ENCODE measurements at regions not wholly inside any gene's neighbourhood (a gene's known extent, or its start where the extent isn't known, plus 50 kb on each side); places are given as distances from the start of the nearest gene placed in this dataset.

GRCh38 chr2:128970332-128971116 lies 651.9 kb upstream of the HS6ST1 start:
- Histone ChIP-seq H2AFZ (no peak overlapping the region), H3K9ac (no peak overlapping the region), H3K4me1 (no peaks in the 10 kb centered on the region), H3K27me3 (ENCODE audit: control insufficient read depth, insufficient read depth, low read length) (no peaks in the 10 kb centered on the region), H3K9me3 (ENCODE audit: control insufficient read depth, low read length) (no peaks in the 10 kb centered on the region), H3K4me2 (ENCODE audit: low read length) (no peak overlapping the region), H3K27ac (no peak overlapping the region), H3K79me2 (no peaks in the 10 kb centered on the region), H3K36me3 (ENCODE audit: control insufficient read depth, insufficient read depth, low read length) (no peaks in the 10 kb centered on the region), H3K4me3 (ENCODE audit: low read depth, low read length) (no peak overlapping the region)
- TF ChIP-seq CTCF (IDR thresholded peaks at IDR 0.05) = no peak

DNA sequence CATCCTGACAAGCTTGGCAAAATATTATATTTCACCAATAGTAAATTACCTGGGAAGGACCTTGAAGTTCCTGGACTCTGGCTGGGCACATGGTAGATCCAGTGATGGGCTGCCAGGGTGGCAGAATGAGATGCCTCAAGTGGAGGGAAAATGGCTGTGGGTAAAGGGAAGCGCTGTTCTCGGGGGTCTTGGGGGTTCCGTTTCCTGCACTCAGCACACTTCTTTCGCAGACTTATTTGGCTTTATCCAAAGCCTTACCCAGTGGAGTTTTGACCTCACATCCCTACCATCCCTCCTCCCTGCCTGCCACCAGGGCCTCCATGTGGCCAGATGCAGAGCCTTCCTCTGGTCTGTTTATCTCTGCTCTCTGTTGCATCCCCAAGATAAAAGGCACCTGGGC lies 654.9 kb upstream of the HS6ST1 start:
- no peak overlapping the region for H3K9ac ChIP-seq
- H3K4me1 ChIP-seq = no peaks in the 10 kb centered on the region
- no peak overlapping the region for H3K4me3 ChIP-seq (ENCODE audit: low read depth, low read length)
- H3K79me2 ChIP-seq = no peaks in the 10 kb centered on the region
- H3K27ac ChIP-seq = no peak overlapping the region
- H3K36me3 ChIP-seq (ENCODE audit: control insufficient read depth, insufficient read depth, low read length) = no peaks in the 10 kb centered on the region
- H3K27me3 ChIP-seq (ENCODE audit: control insufficient read depth, insufficient read depth, low read length) = no peaks in the 10 kb centered on the region
- no peak overlapping the region for H3K4me2 ChIP-seq (ENCODE audit: low read length)
- no peak for TF ChIP-seq CTCF (IDR thresholded peaks at IDR 0.05)
- no peak overlapping the region for H2AFZ ChIP-seq
- no peaks in the 10 kb centered on the region for H3K9me3 ChIP-seq (ENCODE audit: control insufficient read depth, low read length)

- Histone ChIP-seq H3K27ac (no peak overlapping the region), H3K36me3 (ENCODE audit: control insufficient read depth, insufficient read depth, low read length) (no peaks in the 10 kb centered on the region), H3K27me3 (ENCODE audit: control insufficient read depth, insufficient read depth, low read length) (no peaks in the 10 kb centered on the region), H3K9ac (no peak overlapping the region), H3K4me3 (ENCODE audit: low read depth, low read length) (no peak overlapping the region), H3K4me1 (no peaks in the 10 kb centered on the region), H3K9me3 (ENCODE audit: control insufficient read depth, low read length) (no peaks in the 10 kb centered on the region), H2AFZ (no peak overlapping the region), H3K4me2 (ENCODE audit: low read length) (no peak overlapping the region), H3K79me2 (no peaks in the 10 kb centered on the region)
- no peak for TF ChIP-seq CTCF (IDR thresholded peaks at IDR 0.05)
Observed at GRCh38 chr2:128978212-128978611, 659.5 kb upstream of the HS6ST1 start.

GRCh38 chr2:128979182-128979581 lies 660.5 kb upstream of the HS6ST1 start:
- H3K4me3 ChIP-seq (ENCODE audit: low read depth, low read length) = no peak overlapping the region
- H3K9ac ChIP-seq = no peak overlapping the region

More at GRCh38 chr2:128979182-128979581, 660.5 kb upstream of the HS6ST1 start:
- no peak overlapping the region for H3K4me2 ChIP-seq (ENCODE audit: low read length)
- no peak for TF ChIP-seq CTCF (IDR thresholded peaks at IDR 0.05)
- no peak overlapping the region for H2AFZ ChIP-seq
- H3K9me3 ChIP-seq (ENCODE audit: control insufficient read depth, low read length) = no peaks in the 10 kb centered on the region
- H3K36me3 ChIP-seq (ENCODE audit: control insufficient read depth, insufficient read depth, low read length) = no peaks in the 10 kb centered on the region
- no peaks in the 10 kb centered on the region for H3K79me2 ChIP-seq
- no peaks in the 10 kb centered on the region for H3K4me1 ChIP-seq
- no peaks in the 10 kb centered on the region for H3K27me3 ChIP-seq (ENCODE audit: control insufficient read depth, insufficient read depth, low read length)
- H3K27ac ChIP-seq = no peak overlapping the region

All from parathyroid adenoma (tissue), 2 donors.